HepG2 (cell line): ENCODE measurements at regions not wholly inside any gene's neighbourhood (a gene's known extent, or its start where the extent isn't known, plus 50 kb on each side); places are given as distances from the start of the nearest gene placed in this dataset.

ENCODE experiments used
- IRF2 ChIP-seq: IDR thresholded peaks from 2 replicates; pipeline ENCODE4 v1.6.1; 2018; ENCODE audit warnings: missing genetic modification reagents, missing compliant biosample characterization
- MBD4 ChIP-seq: IDR thresholded peaks from 2 replicates; pipeline ENCODE4 v1.6.1; 2012; ENCODE audit warnings: low read length, inconsistent platforms, borderline replicate concordance
- MNT ChIP-seq: fragments of 450-650 bp; IDR thresholded peaks from 2 replicates; pipeline ENCODE4 v1.6.1; 2016
- SIN3A ChIP-seq: IDR thresholded peaks from 2 replicates; pipeline ENCODE4 v1.6.1; 2011; ENCODE audit warnings: low read depth, mild to moderate bottlenecking, control low read depth, low read length, borderline replicate concordance
- TIGD3 ChIP-seq: sonication (generic); formaldehyde crosslinking; IDR thresholded peaks from 2 replicates; pipeline ENCODE4 v1.5.1; 2020; ENCODE audit warnings: mild to moderate bottlenecking, missing genetic modification reagents, borderline replicate concordance
- ZFX ChIP-seq: sonication (generic); formaldehyde crosslinking; IDR thresholded peaks from 2 replicates; pipeline ENCODE4 v1.4.0; 2020; ENCODE audit warnings: mild to moderate bottlenecking, low read depth, missing genetic modification reagents, moderate library complexity

- TF ChIP-seq SIN3A (no peak), IRF2 (no peak), MBD4 (no peak), TIGD3 (CRISPR knock-in tag) (no peak), MNT (no peak), ZFX (CRISPR knock-in tag) (no peak)
These were observed 250.9 kb upstream of the CFAP20DC start for GRCh38 chr3:59300733-59301132.
